NT2/D1 (cell line): ENCODE measurements at regions not wholly inside any gene's neighbourhood (a gene's known extent, or its start where the extent isn't known, plus 50 kb on each side); places are given as distances from the start of the nearest gene placed in this dataset.

Source experiments
- YY1 ChIP-seq: IDR thresholded peaks from 2 replicates; pipeline ENCODE4 v1.6.1; 2011; ENCODE audit not compliant: insufficient read length, insufficient read depth
- ZNF274 ChIP-seq: IDR thresholded peaks from 2 replicates; pipeline ENCODE4 v1.6.1; 2011; ENCODE audit warnings: mild to moderate bottlenecking, low read depth, low read length

- TF ChIP-seq YY1 (no peak), ZNF274 (no peak)
Observed at GRCh38 chr10:130428936-130429335, 292.7 kb downstream of the GLRX3 start.
